Frontal cortex (tissue), 3 donors: ENCODE measurements at regions not wholly inside any gene's neighbourhood (a gene's known extent, or its start where the extent isn't known, plus 50 kb on each side); places are given as distances from the start of the nearest gene placed in this dataset.

Experiments
- DNase-seq, 2 donors: peaks; one replicate each; pipeline ENCODE4 v3.0.0; 2012; ENCODE audit warnings: low spot score in 2 of 2
- FAIRE-seq: peaks from 2 replicates; lab custom pipeline; 2012; peaks lifted over from hg19 to GRCh38; lab: Jason Lieb, UNC
- donor health status: control.
- donor health status: control.
- donor health status: control.

GRCh38 chr9:108626743-108627142 lies 229.0 kb downstream of the ACTL7B start:
- FAIRE-seq = no peak

GRCh38 chr9:108621991-108622855 lies 233.6 kb downstream of the ACTL7B start:
- no peak for DNase-seq
- no peak for FAIRE-seq

More at GRCh38 chr9:108626743-108627142, 229.0 kb downstream of the ACTL7B start:
- DNase-seq = no peak

- no peak for FAIRE-seq
- no peak for DNase-seq
Measured at GRCh38 chr9:108620767-108621166, 235.0 kb downstream of the ACTL7B start.

GRCh38 chr9:108618906-108619550 lies 236.8 kb downstream of the ACTL7B start:
- no peak for DNase-seq
- no peak for FAIRE-seq

DNA sequence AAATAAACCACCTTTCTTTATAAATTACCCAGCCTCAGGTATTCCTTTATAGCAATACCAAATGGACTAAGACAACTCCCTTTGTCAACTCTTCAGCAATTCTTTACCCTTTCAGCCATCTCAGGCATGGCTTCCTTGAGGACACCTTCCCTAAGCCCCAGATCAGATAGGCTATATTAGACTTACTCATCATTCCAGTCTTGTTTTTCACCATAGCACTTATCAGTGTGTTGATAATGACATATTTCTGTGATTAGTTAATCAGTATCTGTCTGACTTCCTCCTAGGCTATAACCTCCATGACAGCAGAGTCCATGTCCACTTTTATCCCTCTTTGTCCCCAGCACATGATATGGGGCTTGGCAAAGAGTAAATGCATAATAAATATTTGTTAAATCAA lies 238.1 kb downstream of the ACTL7B start:
- DNase-seq (no peak), FAIRE-seq (no peak)

DNA sequence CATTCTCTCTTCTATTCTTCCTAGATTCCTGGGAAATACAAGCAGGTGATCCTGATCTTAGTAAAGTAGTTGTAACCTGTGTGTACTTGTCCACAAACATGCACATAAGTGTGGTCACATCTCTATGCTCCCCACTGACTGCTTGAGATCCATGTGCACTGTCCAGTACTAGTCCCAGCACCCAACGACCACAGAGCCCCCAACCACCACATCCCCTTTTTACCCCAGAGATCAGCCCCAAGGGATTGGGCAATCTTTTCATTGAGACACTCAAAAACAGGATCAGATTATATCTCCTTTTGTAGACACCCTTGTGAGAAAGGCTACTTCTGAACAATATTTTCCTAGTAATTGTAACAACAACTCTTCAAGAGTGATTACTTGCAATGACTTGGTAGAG lies 240.6 kb downstream of the ACTL7B start:
- no peak for DNase-seq
- no peak for FAIRE-seq

- FAIRE-seq (no peak), DNase-seq (no peak)
Measured at GRCh38 chr9:108612513-108612912, 243.3 kb downstream of the ACTL7B start.

DNA sequence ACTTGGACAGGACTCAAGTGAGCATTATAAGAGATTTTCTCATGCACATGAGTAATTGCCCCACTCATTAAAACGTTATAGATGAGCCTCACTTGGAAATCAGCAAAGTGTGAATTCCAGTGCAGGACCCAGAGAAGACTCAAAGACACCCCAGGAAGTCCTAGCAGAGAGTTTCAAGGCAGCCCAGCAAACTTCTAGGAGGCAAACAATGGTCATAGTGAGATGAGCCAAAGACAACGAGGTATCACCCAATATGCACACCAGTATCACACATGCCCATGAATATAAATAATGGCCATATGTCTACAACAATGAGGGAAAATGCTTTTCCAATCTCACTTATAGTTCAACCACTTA lies 245.9 kb downstream of the ACTL7B start:
- DNase-seq (no peak), FAIRE-seq (no peak)

DNA sequence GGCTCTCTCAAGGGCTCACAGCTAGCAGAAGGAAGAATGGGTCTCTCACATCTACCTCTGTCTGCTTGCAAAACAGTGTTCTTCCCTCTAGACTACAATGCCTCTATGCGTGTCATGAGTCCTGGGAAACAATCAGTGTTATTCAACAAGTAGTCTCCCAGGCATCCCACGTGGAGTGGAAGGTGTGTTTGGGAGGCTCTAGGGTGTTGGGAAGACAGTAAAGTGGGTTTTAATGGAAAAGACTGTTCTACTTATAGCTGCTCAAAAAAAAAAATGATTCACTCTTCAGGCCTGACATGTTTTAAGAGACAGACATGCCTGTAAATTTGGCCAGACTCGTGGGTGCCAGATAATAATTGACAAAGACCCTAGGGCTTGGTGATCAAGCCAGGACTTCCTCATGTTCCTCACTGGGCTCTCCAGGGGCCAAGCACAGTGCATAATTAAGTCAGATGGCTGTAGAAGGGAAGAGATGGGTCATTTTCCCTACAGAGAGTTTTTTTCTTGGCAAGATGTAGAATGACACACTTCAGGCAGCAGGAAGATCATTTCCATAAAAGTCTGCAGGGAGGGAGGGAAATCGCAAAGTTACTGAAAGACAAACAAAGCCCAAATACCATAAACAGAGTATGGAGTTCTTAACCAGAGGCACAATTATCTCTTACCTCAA lies 246.4 kb downstream of the ACTL7B start:
- FAIRE-seq = no peak
- DNase-seq = no peak

- no peak for FAIRE-seq
Measured at GRCh38 chr9:108607607-108608006, 248.2 kb downstream of the ACTL7B start.

DNA sequence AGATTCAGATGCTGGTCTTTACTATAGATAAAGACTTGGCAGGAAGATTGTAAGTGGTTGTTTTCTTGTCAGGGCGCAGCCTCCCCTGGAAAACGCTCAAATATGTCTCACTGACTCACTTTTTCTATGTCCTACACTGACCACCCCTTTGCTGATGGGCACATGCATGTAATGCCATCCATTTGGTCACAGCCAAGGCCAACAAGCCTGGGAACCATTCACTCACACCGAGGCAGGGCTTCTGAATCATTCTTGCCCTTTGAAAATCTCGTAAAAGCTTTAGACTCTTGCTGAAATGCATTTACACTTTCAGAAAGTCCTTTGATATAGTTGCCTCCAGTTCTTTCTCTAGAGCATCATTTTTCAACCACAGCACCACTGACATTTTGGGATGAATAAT lies 249.4 kb downstream of the ACTL7B start:
- FAIRE-seq = no peak
- no peak for DNase-seq

More at GRCh38 chr9:108607607-108608006, 248.2 kb downstream of the ACTL7B start:
- no peak for DNase-seq

- DNase-seq (no peak), FAIRE-seq (no peak)
Measured at GRCh38 chr9:108603141-108603540, 252.6 kb downstream of the ACTL7B start.

DNA sequence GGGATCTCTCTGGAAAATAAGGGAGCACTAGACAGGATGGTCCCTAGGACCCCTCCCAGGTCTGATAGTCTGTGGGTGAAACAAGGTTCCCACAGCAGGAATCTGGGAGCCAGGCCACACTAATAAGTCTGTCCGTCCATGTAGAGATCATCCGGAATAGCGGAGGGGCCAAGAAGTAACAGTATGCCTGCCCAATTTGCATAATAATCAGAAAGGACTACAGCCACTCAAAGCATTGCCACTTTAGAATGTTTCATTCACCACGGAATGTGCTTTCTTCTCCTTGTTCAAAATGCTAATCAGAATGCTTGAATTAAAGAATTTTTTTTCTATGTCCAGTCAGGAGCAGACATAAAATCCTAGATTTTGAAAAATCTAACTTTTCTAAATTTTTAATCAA lies 254.9 kb downstream of the ACTL7B start:
- DNase-seq (no peak), FAIRE-seq (no peak)

DNA sequence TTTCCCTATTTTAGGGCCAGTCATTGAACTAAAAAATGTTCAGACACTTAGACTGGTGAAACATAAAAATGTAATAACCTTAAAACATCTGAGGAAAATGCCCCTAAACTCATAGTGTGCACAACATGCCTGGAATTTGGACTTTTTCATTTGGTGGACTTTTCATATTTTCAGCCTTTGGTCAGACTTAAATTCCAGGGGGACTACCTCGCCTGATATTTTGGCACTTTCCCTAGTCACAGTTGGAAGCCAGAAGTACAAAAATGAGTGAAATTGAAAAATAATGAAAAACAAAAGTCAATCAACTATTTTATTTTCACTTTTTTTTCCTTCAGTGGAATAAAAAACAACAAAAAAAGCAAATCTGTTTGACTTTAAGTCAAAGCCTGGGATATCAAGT lies 256.2 kb downstream of the ACTL7B start:
- DNase-seq (no peak), FAIRE-seq (no peak)

GRCh38 chr9:108591121-108591520 lies 264.7 kb downstream of the ACTL7B start:
- FAIRE-seq = no peak
- DNase-seq = no peak

- FAIRE-seq = no peak
- DNase-seq = no peak
Measured at GRCh38 chr9:108588246-108588645, 267.5 kb downstream of the ACTL7B start.

GRCh38 chr9:108586471-108587139 lies 269.2 kb downstream of the ACTL7B start:
- FAIRE-seq (no peak), DNase-seq (no peak)

- no peak for DNase-seq
- FAIRE-seq = no peak
Measured at GRCh38 chr9:108584860-108585259, 270.9 kb downstream of the ACTL7B start.

DNA sequence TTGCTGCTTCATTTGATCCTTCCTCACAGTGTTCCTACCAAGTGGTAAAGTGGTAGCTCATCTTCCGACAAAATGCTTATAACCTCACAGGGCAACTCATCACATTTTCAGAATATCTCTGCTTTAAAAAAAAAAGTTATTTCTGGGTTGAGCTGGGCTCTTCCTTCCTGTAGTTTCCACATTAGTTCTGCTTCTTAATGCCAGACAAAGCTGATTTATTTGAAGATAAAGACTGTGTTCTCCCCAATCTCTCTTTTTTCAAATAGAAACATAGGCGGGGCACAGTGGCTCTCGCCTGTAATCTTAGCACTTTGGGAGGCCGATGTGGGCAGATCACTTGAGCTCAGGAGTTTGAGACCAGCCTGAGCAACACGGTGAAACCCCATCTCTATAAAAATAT lies 273.1 kb downstream of the ACTL7B start:
- no peak for DNase-seq
- no peak for FAIRE-seq

- DNase-seq (no peak), FAIRE-seq (no peak)
Measured at GRCh38 chr9:108579757-108580439, 275.9 kb downstream of the ACTL7B start.
